ENCODE measurements at regions not wholly inside any gene's neighbourhood (a gene's known extent, or its start where the extent isn't known, plus 50 kb on each side); places are given as distances from the start of the nearest gene placed in this dataset.

GRCh38 chrX:14295426-14295825, 233.9 kb upstream of the GLRA2 start:
- no peak overlapping the region for H3K4me3 ChIP-seq
- no peaks in the 10 kb centered on the region for H3K36me3 ChIP-seq
- no peak for DNase-seq (ENCODE audit: low spot score in 2 of 2)
- peaks cover 0 to 10% of the 10 kb centered on the region in 2 donors for H3K27me3 ChIP-seq
- H3K9me3 ChIP-seq: no peaks in the 10 kb centered on the region
- intact Hi-C loops (cut with DNase I; ENCODE audit: low total_unique reads): no loop called here
- no peak for TF ChIP-seq POLR2A (IDR thresholded peaks at IDR 0.05)
- TF ChIP-seq CTCF (IDR thresholded peaks at IDR 0.05): no peak
- TF ChIP-seq POLR2AphosphoS5 (IDR thresholded peaks at IDR 0.05): no peak
- H3K27ac ChIP-seq: no peak overlapping the region
- no peaks in the 10 kb centered on the region for H3K4me1 ChIP-seq

- Histone ChIP-seq H3K27me3 (peaks cover 0 to 7% of the 10 kb centered on the region in 2 donors), H3K36me3 (no peaks in the 10 kb centered on the region), H3K4me3 (no peak overlapping the region), H3K4me1 (no peaks in the 10 kb centered on the region), H3K9me3 (peaks cover 0 to 4% of the 10 kb centered on the region in 2 donors), H3K27ac (no peak overlapping the region)
- no peak for DNase-seq (ENCODE audit: low spot score in 2 of 2)
- TF ChIP-seq POLR2AphosphoS5 (IDR thresholded peaks at IDR 0.05) (no peak), POLR2A (IDR thresholded peaks at IDR 0.05) (no peak), CTCF (IDR thresholded peaks at IDR 0.05) (no peak)
- intact Hi-C loops (cut with DNase I; ENCODE audit: low total_unique reads): no loop called here
Observed at GRCh38 chrX:14291666-14292500, 237.5 kb upstream of the GLRA2 start.

- intact Hi-C loops (cut with DNase I; ENCODE audit: low total_unique reads): no loop called here
- no peaks in the 10 kb centered on the region for H3K4me1 ChIP-seq
Observed at GRCh38 chrX:14290335-14290734, 239.0 kb upstream of the GLRA2 start.

GRCh38 chrX:14274691-14275090, 245.0 kb upstream of the GEMIN8 start:
- no peaks in the 10 kb centered on the region for H3K36me3 ChIP-seq
- H3K27ac ChIP-seq: no peak overlapping the region
- no peaks in the 10 kb centered on the region for H3K27me3 ChIP-seq
- TF ChIP-seq CTCF (IDR thresholded peaks at IDR 0.05): no peak
- TF ChIP-seq POLR2AphosphoS5 (IDR thresholded peaks at IDR 0.05): no peak
- TF ChIP-seq POLR2A (IDR thresholded peaks at IDR 0.05): no peak
- H3K4me3 ChIP-seq: no peak overlapping the region
- no peaks in the 10 kb centered on the region for H3K4me1 ChIP-seq
- peaks cover 0 to 16% of the 10 kb centered on the region in 2 donors for H3K9me3 ChIP-seq
- intact Hi-C loops (cut with DNase I; ENCODE audit: low total_unique reads): no loop called here
- no peak for DNase-seq (ENCODE audit: low spot score in 2 of 2)

More at GRCh38 chrX:14290335-14290734, 239.0 kb upstream of the GLRA2 start:
- peaks cover 0 to 4% of the 10 kb centered on the region in 2 donors for H3K9me3 ChIP-seq
- no peak overlapping the region for H3K27ac ChIP-seq
- no peaks in the 10 kb centered on the region for H3K36me3 ChIP-seq
- TF ChIP-seq CTCF (IDR thresholded peaks at IDR 0.05): no peak
- no peak for TF ChIP-seq POLR2AphosphoS5 (IDR thresholded peaks at IDR 0.05)
- no peak for TF ChIP-seq POLR2A (IDR thresholded peaks at IDR 0.05)
- H3K27me3 ChIP-seq: peaks cover 0 to 7% of the 10 kb centered on the region in 2 donors
- H3K4me3 ChIP-seq: no peak overlapping the region
- DNase-seq (ENCODE audit: low spot score in 2 of 2): no peak

GRCh38 chrX:14267216-14267615, 237.5 kb upstream of the GEMIN8 start:
- intact Hi-C loops (cut with DNase I; ENCODE audit: low total_unique reads): no loop called here
- Histone ChIP-seq H3K9me3 (peaks cover 0 to 3% of the 10 kb centered on the region in 2 donors), H3K36me3 (no peaks in the 10 kb centered on the region), H3K4me3 (no peak overlapping the region), H3K27me3 (peaks cover 0 to 6% of the 10 kb centered on the region in 2 donors), H3K4me1 (no peaks in the 10 kb centered on the region), H3K27ac (no peak overlapping the region)
- TF ChIP-seq CTCF (IDR thresholded peaks at IDR 0.05) (no peak), POLR2AphosphoS5 (IDR thresholded peaks at IDR 0.05) (no peak), POLR2A (IDR thresholded peaks at IDR 0.05) (no peak)
- DNase-seq (ENCODE audit: low spot score in 2 of 2): no peak
